HCT116 (cell line): ENCODE measurements at regions not wholly inside any gene's neighbourhood (a gene's known extent, or its start where the extent isn't known, plus 50 kb on each side); places are given as distances from the start of the nearest gene placed in this dataset.
A peak's percentile ranks its signal among the peaks of the same experiment; 100 is the strongest.

Source experiments
- CTCF ChIP-seq, 3 experiments: fragments of 200-600 bp in 1 of 3; sonication (generic) in 1 of 3; IDR thresholded peaks in 2 of 3; conservative IDR thresholded peaks in 1 of 3; 2 replicates each; pipeline ENCODE4 v1.5.1; 2012 to 2017; ENCODE audit warnings: low read depth in 2 of 3, low read length in 2 of 3, antibody characterized with exemption in 1 of 3, borderline replicate concordance in 1 of 3, control low read depth in 1 of 3, mild to moderate bottlenecking in 1 of 3, mixed read lengths in 1 of 3, mixed run types in 1 of 3, moderate library complexity in 1 of 3; ENCODE audit not compliant: insufficient read depth in 1 of 3
- ELF1 ChIP-seq: IDR thresholded peaks from 2 replicates; pipeline ENCODE4 v1.6.1; 2012; ENCODE audit warnings: low read depth, borderline replicate concordance
- EZH2phosphoT487 ChIP-seq: fragments of 200-600 bp; IDR thresholded peaks from 2 replicates; pipeline ENCODE4 v1.6.1; 2018; ENCODE audit warnings: antibody characterized with exemption, borderline replicate concordance
- REST ChIP-seq: IDR thresholded peaks from 2 replicates; pipeline ENCODE4 v1.6.1; 2012; ENCODE audit warnings: low read depth
- SP1 ChIP-seq: IDR thresholded peaks from 2 replicates; pipeline ENCODE4 v1.6.1; 2012; ENCODE audit warnings: low read depth
- TCF7L2 ChIP-seq: IDR thresholded peaks from 2 replicates; pipeline ENCODE4 v1.7.0; 2011; ENCODE audit warnings: borderline replicate concordance, inconsistent platforms; ENCODE audit not compliant: insufficient read depth, insufficient read length; ENCODE audit errors: extremely low read depth
- ZNF274 ChIP-seq: fragments of 200-500 bp; sonication (Bioruptor generic); IDR thresholded peaks from 2 replicates; pipeline ENCODE4 v1.6.1; 2014; ENCODE audit warnings: mild to moderate bottlenecking, low read depth, low read length, inconsistent platforms

- TF ChIP-seq CTCF (IDR thresholded peaks at IDR 0.05 in 2 of 3, conservative IDR thresholded peaks at IDR 0.05 in 1 of 3; ENCODE audit: borderline replicate concordance in 1 of 3, insufficient read depth in 1 of 3, low read depth in 2 of 3, low read length in 2 of 3), result no peak
- TF ChIP-seq EZH2phosphoT487, result no peak
- no peak for TF ChIP-seq SP1
- peak; percentile 16; the same call in 1 of the 2 replicates for TF ChIP-seq ELF1
- TF ChIP-seq TCF7L2, result no peak
- TF ChIP-seq REST, result no peak
- TF ChIP-seq ZNF274, result no peak
These were observed 227.6 kb upstream of the PRSS16 start (continued) for GRCh38 chr6:27019651-27020552.
